Mesenchymal stem cell (in vitro differentiated cells and primary cell): ENCODE measurements at regions not wholly inside any gene's neighbourhood (a gene's known extent, or its start where the extent isn't known, plus 50 kb on each side); places are given as distances from the start of the nearest gene placed in this dataset.

Source experiments
- DNase-seq: peaks from one replicate; pipeline ENCODE4 v3.0.0-alpha.2; 2013
- H2AFZ ChIP-seq: one replicate; pipeline ENCODE4 v1.6.1; 2013; ENCODE audit warnings: low read depth, mild to moderate bottlenecking, control low read depth, inconsistent platforms, low read length, moderate library complexity
- H2AK5ac ChIP-seq: 2 replicates; pipeline ENCODE4 v1.6.1; 2013; ENCODE audit warnings: low read length, moderate library complexity, mild to moderate bottlenecking, inconsistent platforms; ENCODE audit not compliant: severe bottlenecking
- H2BK120ac ChIP-seq: one replicate; pipeline ENCODE4 v1.6.1; 2013; ENCODE audit warnings: low read depth, mild to moderate bottlenecking, inconsistent platforms, low read length, moderate library complexity
- H2BK12ac ChIP-seq, 2 experiments: one replicate each; pipeline ENCODE4 v1.6.1; 2013; ENCODE audit warnings: inconsistent platforms in 2 of 2, low read length in 2 of 2, mild to moderate bottlenecking in 2 of 2, moderate library complexity in 2 of 2, control low read depth in 1 of 2
- H2BK15ac ChIP-seq: one replicate; pipeline ENCODE4 v1.6.1; 2013; ENCODE audit warnings: mild to moderate bottlenecking, low read depth, inconsistent platforms; ENCODE audit not compliant: poor library complexity, severe bottlenecking
- H2BK5ac ChIP-seq: 2 replicates; pipeline ENCODE4 v1.6.1; 2013; ENCODE audit warnings: low read depth, mild to moderate bottlenecking, low read length, control low read depth, inconsistent platforms; ENCODE audit not compliant: poor library complexity, severe bottlenecking
- H3K14ac ChIP-seq, 2 experiments: one replicate each; pipeline ENCODE4 v1.6.1; 2013; ENCODE audit warnings: inconsistent platforms in 2 of 2, low read length in 2 of 2, control low read depth in 1 of 2, mild to moderate bottlenecking in 1 of 2, moderate library complexity in 1 of 2
- H3K18ac ChIP-seq, 2 experiments: one replicate each; pipeline ENCODE4 v1.6.1; 2013; ENCODE audit warnings: inconsistent platforms in 2 of 2, low read length in 2 of 2, control low read depth in 1 of 2, low read depth in 1 of 2, mild to moderate bottlenecking in 1 of 2
- H3K23ac ChIP-seq, 2 experiments: one replicate each; pipeline ENCODE4 v1.6.1; 2013; ENCODE audit warnings: inconsistent platforms in 2 of 2, low read length in 2 of 2, mild to moderate bottlenecking in 2 of 2, moderate library complexity in 2 of 2, control low read depth in 1 of 2
- H3K27ac ChIP-seq: 2 replicates; pipeline ENCODE4 v1.5.1; 2013; ENCODE audit warnings: mild to moderate bottlenecking, moderate library complexity, low read length, control low read depth, inconsistent platforms; ENCODE audit not compliant: poor library complexity, severe bottlenecking
- H3K27me3 ChIP-seq, 2 experiments: 2 replicates each; pipeline versions ENCODE4 v1.6.1 to v1.7.0; 2013; ENCODE audit warnings: low read length in 2 of 2, mild to moderate bottlenecking in 2 of 2, moderate library complexity in 2 of 2, control low read depth in 1 of 2, inconsistent platforms in 1 of 2; ENCODE audit not compliant: control insufficient read depth in 1 of 2, insufficient read depth in 1 of 2
- H3K36me3 ChIP-seq, 2 experiments: 2 replicates each; pipeline versions ENCODE4 v1.6.1 to v1.7.0; 2013; ENCODE audit warnings: low read length in 2 of 2, control low read depth in 1 of 2, inconsistent platforms in 1 of 2, low read depth in 1 of 2, mild to moderate bottlenecking in 1 of 2; ENCODE audit not compliant: insufficient read depth in 2 of 2, control insufficient read depth in 1 of 2
- H3K4ac ChIP-seq, 2 experiments: one replicate each; pipeline ENCODE4 v1.6.1; 2013; ENCODE audit warnings: inconsistent platforms in 2 of 2, low read length in 2 of 2, mild to moderate bottlenecking in 2 of 2, moderate library complexity in 2 of 2, control low read depth in 1 of 2, low read depth in 1 of 2
- H3K4me1 ChIP-seq: 2 replicates; pipeline ENCODE4 v1.6.1; 2013; ENCODE audit warnings: low read depth, low read length, control low read depth; ENCODE audit not compliant: control insufficient read depth, insufficient read depth
- H3K4me2 ChIP-seq: 2 replicates; pipeline ENCODE4 v1.6.1; 2013; ENCODE audit warnings: low read length, mild to moderate bottlenecking, inconsistent platforms; ENCODE audit not compliant: poor library complexity, severe bottlenecking
- H3K4me3 ChIP-seq, 2 experiments: 2 replicates each; pipeline versions ENCODE4 v1.5.1 to v1.7.0; 2013; ENCODE audit warnings: low read length in 2 of 2, mild to moderate bottlenecking in 2 of 2, control low read depth in 1 of 2, low read depth in 1 of 2; ENCODE audit not compliant: insufficient read depth in 1 of 2
- H3K79me1 ChIP-seq: replicated peaks from 2 replicates; pipeline ENCODE4 v1.6.1; 2013; ENCODE audit warnings: mild to moderate bottlenecking, control low read depth, low read length, inconsistent platforms; ENCODE audit not compliant: poor library complexity, severe bottlenecking
- H3K9ac ChIP-seq: 2 replicates; pipeline ENCODE4 v1.7.0; 2013; ENCODE audit warnings: mild to moderate bottlenecking, low read length, moderate library complexity
- H3K9me3 ChIP-seq: 2 replicates; pipeline ENCODE4 v1.7.0; 2013; ENCODE audit warnings: mild to moderate bottlenecking, low read length; ENCODE audit not compliant: control insufficient read depth
- H4K8ac ChIP-seq: one replicate; pipeline ENCODE4 v1.6.1; 2013; ENCODE audit warnings: inconsistent platforms, mild to moderate bottlenecking, low read length, moderate library complexity
- H4K91ac ChIP-seq: one replicate; pipeline ENCODE4 v1.6.1; 2013; ENCODE audit warnings: mild to moderate bottlenecking, low read length, inconsistent platforms
- WGBS: methylation state at CpG from one replicate; pipeline ENCODE4 v1.1.7; 2013; ENCODE audit warnings: mixed read lengths; 5-methylcytosine and 5-hydroxymethylcytosine counted together

GRCh38 chr17:22267019-22267418 lies 574.7 kb downstream of the KCNJ18 start:
- Histone ChIP-seq H3K9me3 (peaks cover 5% of the 10 kb centered on the region), H3K79me1 (no peaks in the 10 kb centered on the region), H3K4me1 (no peaks in the 10 kb centered on the region), H3K4me2 (no peak overlapping the region), H3K23ac (no peak overlapping the region), H3K27ac (no peak overlapping the region), H3K36me3 (no peaks in the 10 kb centered on the region), H2BK12ac (no peak overlapping the region), H2BK120ac (no peak overlapping the region), H2AFZ (no peak overlapping the region), H3K18ac (no peak overlapping the region), H4K8ac (no peak overlapping the region), H4K91ac (no peak overlapping the region), H3K9ac (no peak overlapping the region), H2BK15ac (no peak overlapping the region), H3K4me3 (no peak overlapping the region), H2BK5ac (no peak overlapping the region), H3K27me3 (no peaks in the 10 kb centered on the region), H3K4ac (no peak overlapping the region), H2AK5ac (no peak overlapping the region), H3K14ac (no peak overlapping the region)
- DNase-seq = no peak
- 88% methylated on average over 8 of the region's 9 CpGs for WGBS

GRCh38 chr17:22268214-22268911 lies 576.0 kb downstream of the KCNJ18 start:
- no peaks in the 10 kb centered on the region for H3K36me3 ChIP-seq
- no peak overlapping the region for H2AFZ ChIP-seq
- no peak overlapping the region for H2BK120ac ChIP-seq
- H2BK15ac ChIP-seq = no peak overlapping the region
- H3K14ac ChIP-seq = no peak overlapping the region
- no peak overlapping the region for H4K91ac ChIP-seq
- H3K4me3 ChIP-seq = no peak overlapping the region
- no peak overlapping the region for H3K4me2 ChIP-seq
- H3K4me1 ChIP-seq = no peaks in the 10 kb centered on the region
- H3K27ac ChIP-seq = no peak overlapping the region
- 85% methylated on average over 25 of the region's 25 CpGs for WGBS
- H3K4ac ChIP-seq = no peak overlapping the region
- H2BK12ac ChIP-seq = no peak overlapping the region
- H3K79me1 ChIP-seq = no peaks in the 10 kb centered on the region
- H3K9ac ChIP-seq = no peak overlapping the region
- no peak overlapping the region for H2BK5ac ChIP-seq
- no peaks in the 10 kb centered on the region for H3K27me3 ChIP-seq
- no peak overlapping the region for H3K23ac ChIP-seq
- no peak overlapping the region for H4K8ac ChIP-seq
- no peaks in the 10 kb centered on the region for H3K9me3 ChIP-seq
- H3K18ac ChIP-seq = no peak overlapping the region
- DNase-seq = no peak
- no peak overlapping the region for H2AK5ac ChIP-seq

- Histone ChIP-seq H2BK15ac (no peak overlapping the region), H3K4me2 (no peak overlapping the region), H3K23ac (no peak overlapping the region), H3K27me3 (no peaks in the 10 kb centered on the region), H3K79me1 (no peaks in the 10 kb centered on the region), H2AK5ac (no peak overlapping the region), H3K36me3 (no peaks in the 10 kb centered on the region), H3K4me1 (no peaks in the 10 kb centered on the region), H3K4ac (no peak overlapping the region), H2AFZ (no peak overlapping the region), H3K14ac (no peak overlapping the region), H3K9me3 (no peaks in the 10 kb centered on the region), H3K4me3 (no peak overlapping the region), H4K91ac (no peak overlapping the region), H3K9ac (no peak overlapping the region), H3K27ac (no peak overlapping the region), H2BK120ac (no peak overlapping the region), H4K8ac (no peak overlapping the region), H3K18ac (no peak overlapping the region), H2BK5ac (no peak overlapping the region), H2BK12ac (no peak overlapping the region)
- no peak for DNase-seq
- WGBS = 90% methylated on average over 13 of the region's 13 CpGs
Measured at GRCh38 chr17:22268912-22269220, 576.5 kb downstream of the KCNJ18 start.

- 43% methylated on average over 4 of the region's 4 CpGs for WGBS
- no peak overlapping the region for H3K27ac ChIP-seq
- H3K4me2 ChIP-seq = no peak overlapping the region
- H3K9me3 ChIP-seq = no peaks in the 10 kb centered on the region
- H4K8ac ChIP-seq = no peak overlapping the region
- no peak for DNase-seq
- no peak overlapping the region for H3K9ac ChIP-seq
- no peak overlapping the region for H2BK5ac ChIP-seq
- no peaks in the 10 kb centered on the region for H3K27me3 ChIP-seq
- no peak overlapping the region for H3K4me3 ChIP-seq
- H3K4me1 ChIP-seq = no peaks in the 10 kb centered on the region
- no peaks in the 10 kb centered on the region for H3K79me1 ChIP-seq
- H2AK5ac ChIP-seq = no peak overlapping the region
- H2BK120ac ChIP-seq = no peak overlapping the region
- H3K23ac ChIP-seq = no peak overlapping the region
- no peak overlapping the region for H3K4ac ChIP-seq
- H2AFZ ChIP-seq = no peak overlapping the region
- no peak overlapping the region for H4K91ac ChIP-seq
- no peak overlapping the region for H3K18ac ChIP-seq
- H2BK12ac ChIP-seq = no peak overlapping the region
- H3K36me3 ChIP-seq = no peaks in the 10 kb centered on the region
- no peak overlapping the region for H2BK15ac ChIP-seq
- H3K14ac ChIP-seq = no peak overlapping the region
Measured at GRCh38 chr17:22270381-22270780, 578.1 kb downstream of the KCNJ18 start.
